GM19452 (cell line): ENCODE measurements at regions not wholly inside any gene's neighbourhood (a gene's known extent, or its start where the extent isn't known, plus 50 kb on each side); places are given as distances from the start of the nearest gene placed in this dataset.

Experiments used
- ATAC-seq: cut with Tn5 transposase; IDR thresholded peaks from one replicate; pipeline ENCODE4 v1.9.1; 2021; ENCODE audit not compliant: unreplicated experiment

DNA sequence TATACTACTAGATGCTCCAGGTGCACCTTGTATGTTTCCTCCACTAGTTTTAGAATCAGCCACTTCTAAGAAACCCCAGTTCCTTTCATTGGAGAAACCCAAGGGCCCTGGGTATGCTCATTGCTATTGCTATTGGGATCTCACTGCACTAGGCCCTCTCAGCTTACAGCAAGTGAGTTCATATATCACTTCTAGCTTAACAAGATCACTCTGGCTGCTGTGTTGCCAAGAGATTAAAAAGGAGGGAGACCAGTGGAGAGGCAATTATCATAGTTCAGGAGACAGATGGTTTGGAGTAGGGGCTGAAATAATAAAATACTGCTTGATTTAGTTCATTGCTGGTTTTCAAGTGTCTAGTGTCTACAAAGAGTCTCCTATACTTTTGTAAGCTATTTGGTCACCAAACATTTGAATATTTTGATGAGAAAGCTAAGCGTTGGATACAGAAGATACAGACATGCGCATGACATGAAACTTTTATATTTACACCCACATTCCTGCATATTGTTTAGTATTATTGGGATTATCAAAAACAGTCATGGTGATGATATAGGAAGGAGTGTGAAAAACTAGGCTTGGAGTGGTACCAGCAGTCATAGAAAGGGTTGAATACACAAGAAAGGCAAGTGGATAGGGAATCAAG lies 671.9 kb downstream of the ADGRL2 start:
- ATAC-seq, result no peak

DNA sequence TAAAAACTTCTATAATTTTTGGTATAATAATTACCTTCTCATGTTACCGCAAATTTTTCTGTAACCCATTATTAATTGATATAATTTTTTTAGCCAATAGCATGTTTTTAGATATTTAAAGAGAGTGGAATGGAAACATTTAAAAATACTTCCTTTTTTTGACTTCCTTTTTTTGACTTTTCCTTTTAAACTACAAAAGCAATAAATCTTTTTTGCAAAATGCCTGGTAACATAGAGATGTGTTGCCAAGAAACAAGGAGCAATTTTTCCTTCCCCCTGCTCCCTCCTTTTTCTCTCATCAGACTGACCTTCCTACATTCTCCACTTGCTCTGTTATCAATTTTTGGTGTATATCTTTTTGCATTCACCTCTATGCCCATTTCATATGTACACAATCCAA lies 666.2 kb downstream of the ADGRL2 start:
- ATAC-seq, result no peak

DNA sequence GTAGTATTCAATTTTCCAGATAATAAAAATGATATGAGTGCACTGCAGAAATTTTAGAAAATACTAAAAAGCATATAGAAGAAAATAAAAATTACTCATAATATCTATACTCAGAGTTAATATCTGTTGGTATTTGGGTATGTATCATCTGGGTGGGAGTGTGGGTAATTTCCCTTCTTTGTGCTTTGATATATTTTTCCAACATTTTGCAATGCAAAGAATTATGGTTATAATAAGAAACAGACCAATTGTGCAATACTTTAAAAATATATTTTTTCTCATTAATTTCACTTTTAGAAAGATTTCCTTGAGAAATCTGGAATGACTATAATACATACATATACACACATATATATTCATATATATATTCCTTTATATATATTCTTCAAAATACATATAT lies 665.7 kb downstream of the ADGRL2 start:
- ATAC-seq, result no peak

DNA sequence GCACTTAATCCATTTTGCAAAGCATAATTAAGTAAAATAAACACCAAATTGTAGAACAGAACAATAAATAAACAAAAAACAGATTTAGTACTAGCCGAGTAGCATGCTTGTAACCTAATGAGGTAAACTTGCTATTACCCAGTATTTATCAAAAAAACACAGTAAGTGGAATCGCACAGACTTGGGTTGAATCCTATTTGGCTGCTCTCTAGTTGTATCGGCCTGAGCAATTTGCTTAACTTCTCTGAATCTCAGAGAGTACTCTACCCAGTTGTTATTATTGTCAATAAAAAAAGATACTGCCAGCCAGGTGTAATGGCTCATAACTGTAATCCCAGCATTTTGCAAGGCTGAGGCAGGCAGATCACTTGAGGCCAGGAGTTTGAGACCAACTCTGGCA lies 664.3 kb downstream of the ADGRL2 start:
- ATAC-seq, result no peak

DNA sequence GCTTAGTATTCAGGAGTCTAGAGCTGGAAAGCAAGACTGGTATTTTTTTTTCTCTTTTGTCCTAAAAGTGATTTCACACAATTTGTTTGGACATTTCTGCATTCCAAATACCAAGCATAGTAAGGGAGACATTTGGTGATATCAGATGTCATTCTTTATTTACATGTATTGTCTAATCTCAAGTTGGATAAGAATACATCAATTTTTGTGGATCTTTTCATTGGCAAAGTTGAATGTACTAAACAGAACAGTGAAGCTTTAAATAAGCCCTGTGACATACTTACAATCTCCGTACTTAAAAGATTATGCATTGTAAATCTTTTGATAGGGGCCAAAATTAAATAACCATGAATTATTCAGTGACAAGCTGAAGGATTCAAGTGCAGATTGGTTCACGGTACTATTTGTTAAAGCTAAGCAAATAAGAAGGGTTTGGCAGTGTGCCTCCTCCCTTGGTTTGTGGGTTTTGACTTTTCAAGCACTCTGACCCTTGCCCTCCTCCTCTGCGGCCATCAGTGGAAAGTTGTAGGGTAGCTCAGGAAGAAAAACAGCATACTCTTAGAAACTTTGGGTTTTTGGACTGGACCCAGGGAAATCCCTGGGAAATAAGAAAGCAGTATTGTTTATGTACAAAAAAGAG lies 663.7 kb downstream of the ADGRL2 start:
- no peak for ATAC-seq

DNA sequence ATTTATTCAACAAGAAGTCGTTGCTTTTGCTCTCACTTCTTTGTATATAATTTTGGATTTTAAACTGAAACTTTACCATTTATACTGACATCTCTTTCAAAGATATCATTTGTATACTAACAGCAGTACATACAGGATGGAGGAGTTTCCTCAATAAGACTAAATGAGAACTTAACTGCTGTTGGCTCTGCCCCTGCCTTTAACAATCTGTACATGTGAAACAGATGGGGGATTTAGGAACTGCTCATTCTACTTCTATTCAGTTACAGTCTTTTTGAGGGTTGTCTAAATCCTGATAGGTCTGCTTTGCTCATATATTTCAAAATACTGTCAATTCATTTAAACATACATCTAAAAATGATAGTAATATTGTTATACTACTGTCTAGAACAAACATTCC lies 663.2 kb downstream of the ADGRL2 start:
- ATAC-seq, result no peak

DNA sequence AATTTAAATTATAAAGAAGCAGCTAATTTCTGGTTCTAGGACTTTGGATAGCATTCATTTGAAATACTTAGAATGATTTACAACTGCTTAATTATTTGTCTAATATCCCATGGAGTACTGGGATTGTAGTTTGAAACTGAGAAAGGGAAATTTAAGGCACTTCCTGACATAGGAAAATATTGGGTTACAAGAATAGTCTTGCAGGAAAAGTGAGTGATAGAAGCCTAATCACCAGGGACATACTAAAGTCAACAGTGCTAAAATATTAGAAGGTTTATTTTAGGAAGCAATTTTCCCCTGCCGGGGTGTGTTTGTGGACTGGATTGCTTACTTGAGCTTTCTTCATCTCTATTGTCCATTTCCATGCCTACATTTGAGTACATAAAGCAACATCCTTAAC lies 661.6 kb downstream of the ADGRL2 start:
- ATAC-seq, result no peak

DNA sequence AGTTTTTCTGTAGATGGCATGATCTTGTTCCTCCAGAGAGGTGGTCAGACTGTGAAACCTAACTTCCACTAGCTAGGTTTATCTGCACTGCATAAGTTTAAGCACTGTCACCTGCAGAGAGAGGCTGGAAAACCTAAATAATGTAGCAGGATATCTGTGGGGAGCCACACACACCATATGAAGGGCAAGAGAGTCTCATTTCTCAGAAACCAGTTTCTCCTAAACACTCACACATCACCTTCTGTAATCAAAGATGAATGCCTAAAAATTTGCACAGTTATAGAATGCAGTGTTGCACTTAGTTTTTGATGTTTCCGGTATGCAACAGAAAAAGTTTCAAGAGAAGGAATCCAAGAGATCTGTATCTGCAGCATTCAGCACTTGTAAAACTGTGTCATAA lies 654.6 kb downstream of the ADGRL2 start:
- no peak for ATAC-seq

DNA sequence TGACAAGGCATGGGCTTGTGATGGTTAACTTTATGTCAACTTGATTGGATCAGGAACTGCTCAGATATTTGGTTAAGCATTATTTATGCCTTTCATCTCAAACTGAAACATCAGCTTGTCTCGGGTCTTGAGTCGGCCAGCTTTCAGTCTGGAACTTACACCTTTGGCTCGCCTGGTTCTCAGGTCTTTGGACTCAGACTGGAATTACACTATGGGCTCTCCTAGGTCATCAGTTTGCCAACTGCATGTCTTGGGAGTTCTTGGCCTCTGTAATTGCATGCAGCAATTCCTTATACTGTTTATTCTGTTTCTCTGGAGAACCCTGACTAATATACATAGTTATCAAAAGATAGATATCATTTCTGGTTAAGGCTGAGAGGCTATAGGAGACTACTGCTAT lies 653.7 kb downstream of the ADGRL2 start:
- no peak for ATAC-seq

DNA sequence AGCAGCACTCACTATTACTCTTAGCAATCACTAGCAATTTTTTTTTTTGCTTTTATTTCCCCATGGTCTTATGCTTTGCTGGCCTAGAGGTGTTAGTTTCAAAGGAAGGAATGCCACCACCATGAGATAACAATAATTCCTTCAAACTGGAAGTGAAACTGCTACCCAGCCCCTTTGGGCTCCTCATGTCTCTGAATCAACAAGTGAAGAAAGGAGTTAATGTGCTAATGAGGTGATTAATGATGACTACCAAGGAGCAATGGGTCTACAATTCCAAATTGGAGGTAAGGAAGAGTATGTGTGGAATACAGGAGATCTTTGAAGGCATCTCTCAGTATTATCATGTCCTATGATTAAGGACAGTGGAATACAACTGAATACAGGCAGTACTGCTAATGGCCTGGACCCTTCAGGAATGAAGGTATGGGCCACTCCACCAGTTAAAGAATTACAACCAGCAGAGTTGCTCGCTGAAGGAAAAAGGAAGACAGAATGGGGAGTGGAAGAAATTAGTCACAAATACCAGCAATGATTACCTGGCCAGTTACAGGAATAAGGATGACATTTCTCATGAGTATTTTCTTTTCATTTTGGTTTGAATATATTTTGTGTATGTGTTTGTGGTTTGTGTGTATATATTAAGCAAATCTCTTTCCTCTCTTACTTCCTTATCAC lies 652.9 kb downstream of the ADGRL2 start:
- ATAC-seq, result no peak

DNA sequence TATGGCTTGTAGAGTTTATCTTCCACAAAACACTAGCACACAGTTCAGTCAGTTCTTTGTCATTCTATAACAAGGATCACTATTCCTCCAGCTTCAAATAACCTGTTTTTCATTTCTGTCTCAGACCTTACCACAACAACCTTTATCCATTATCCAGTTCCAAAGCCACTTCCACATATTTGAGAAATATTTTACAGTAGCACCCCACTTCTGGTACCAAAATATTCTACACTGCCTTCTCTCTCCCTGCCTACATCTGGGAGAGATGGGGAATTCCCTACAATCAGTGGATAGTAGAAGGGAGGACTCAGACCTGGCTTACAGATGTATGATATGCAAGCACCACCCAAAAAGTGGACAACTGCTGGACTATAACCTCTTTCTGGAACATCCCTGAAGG lies 651.4 kb downstream of the ADGRL2 start:
- ATAC-seq, result no peak

DNA sequence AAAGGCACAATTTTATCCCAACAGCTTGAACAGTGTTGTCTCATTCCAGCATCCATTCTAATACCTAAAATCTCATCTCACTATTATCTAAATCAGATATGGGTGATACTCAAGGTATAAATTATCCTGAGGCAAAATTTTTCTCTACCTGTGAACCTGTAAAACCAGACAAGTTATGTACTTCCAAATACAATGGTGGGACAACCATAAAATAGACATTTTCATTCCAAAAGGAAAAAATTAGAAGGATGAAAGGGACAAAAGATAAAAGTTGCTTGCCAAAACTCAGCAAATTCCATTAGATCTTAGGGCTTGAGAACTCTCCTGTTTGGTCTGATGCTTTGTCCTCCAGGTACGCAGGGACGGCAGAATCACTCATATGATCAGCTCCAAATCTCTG lies 650.5 kb downstream of the ADGRL2 start:
- ATAC-seq, result no peak

DNA sequence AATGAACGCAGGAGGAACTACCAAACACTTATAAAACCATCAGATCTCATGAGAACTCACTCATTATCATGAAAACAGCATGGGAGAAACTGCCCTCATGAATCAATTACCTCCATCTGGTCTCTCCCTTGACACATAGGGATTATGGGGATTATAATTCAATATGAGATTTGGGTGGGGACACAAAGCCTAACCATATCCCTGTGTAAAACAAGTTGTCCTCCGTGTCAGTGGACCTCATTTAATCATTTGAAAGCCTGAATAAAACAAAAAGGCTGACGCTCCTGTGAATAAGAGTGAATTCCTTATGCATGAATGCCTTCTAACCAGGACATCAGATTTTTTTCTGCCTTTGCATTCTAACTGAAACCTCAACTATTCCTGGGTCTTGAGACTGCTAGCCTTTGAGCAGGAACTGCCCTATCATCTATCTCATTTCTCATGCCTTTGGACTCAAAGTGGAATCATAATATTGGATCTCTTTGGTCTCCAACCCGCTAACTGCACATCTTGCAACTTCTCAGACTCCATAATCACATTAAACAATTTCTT lies 648.8 kb downstream of the ADGRL2 start:
- ATAC-seq, result no peak

DNA sequence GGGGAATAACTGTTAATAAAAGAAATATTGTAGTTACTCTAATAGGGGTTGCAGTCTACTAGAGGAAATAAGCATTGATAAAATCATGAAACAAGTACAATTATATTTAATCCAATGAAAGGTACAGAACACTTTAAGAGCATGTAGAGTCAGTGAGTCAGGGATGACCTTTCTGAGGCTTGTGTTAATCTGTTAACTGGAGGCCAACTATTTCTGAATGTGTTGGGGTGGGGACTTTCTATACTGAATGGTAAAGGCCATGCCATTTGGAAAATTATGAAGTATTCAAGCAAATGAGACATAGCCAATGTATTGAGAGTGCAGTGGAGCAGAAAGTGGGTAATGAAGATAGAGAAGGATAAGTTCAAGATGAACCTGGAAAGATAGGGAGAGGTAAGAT lies 646.2 kb downstream of the ADGRL2 start:
- ATAC-seq, result no peak

DNA sequence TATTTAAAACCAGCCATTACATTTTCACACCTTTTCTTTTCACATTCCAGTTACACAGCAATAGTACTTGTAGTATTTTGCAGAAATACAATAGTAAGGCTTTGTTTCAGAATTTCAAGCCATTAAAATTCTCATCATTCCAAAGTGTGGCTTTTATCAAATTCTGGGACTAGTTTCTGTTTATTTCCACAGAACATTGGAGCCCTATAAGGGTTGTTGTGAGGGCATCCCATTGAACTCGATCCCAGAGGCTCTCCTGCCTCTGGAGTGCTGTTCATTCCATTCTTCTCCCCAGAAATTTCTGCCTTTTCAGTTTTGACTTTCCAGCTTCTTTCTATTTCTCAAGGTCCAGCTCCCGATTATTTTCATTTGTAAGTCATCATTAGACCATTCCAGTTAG lies 645.5 kb downstream of the ADGRL2 start:
- no peak for ATAC-seq

DNA sequence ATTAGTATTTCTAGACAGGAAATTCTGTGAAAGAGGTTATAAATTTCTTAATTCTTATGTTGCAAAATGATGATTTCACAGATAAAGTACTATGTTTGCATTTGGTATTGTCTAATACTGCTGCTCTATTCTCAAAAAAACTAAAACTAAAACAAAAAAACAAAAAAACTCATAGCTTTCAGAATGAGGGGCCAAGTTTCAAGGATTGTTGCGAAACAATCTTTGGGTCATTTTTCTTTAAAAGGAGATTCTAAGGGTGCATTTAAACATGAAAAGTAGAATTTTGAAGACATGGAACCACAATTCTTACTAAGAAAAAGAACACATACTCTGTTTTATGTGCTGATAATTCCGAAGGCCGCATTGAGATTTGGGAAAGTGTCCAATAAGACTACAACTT lies 645.1 kb downstream of the ADGRL2 start:
- no peak for ATAC-seq

DNA sequence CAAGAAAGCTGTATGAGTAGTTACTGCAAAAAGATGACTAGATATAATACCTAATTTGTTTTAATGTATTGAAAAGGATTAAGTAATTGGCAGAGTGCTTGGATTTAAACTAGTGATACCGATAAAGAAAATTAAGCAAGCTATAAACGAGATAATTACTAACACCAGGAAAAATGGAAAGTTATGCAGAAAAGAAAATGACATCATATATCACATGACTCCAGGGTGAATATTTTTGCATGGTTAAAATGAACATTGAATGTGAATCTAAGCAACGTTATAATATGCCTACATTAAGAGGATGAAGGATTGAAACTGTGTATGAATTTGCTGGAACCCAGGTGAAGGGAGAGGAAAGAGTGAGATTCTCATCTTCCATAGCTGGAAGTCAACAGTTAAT lies 644.4 kb downstream of the ADGRL2 start:
- no peak for ATAC-seq

DNA sequence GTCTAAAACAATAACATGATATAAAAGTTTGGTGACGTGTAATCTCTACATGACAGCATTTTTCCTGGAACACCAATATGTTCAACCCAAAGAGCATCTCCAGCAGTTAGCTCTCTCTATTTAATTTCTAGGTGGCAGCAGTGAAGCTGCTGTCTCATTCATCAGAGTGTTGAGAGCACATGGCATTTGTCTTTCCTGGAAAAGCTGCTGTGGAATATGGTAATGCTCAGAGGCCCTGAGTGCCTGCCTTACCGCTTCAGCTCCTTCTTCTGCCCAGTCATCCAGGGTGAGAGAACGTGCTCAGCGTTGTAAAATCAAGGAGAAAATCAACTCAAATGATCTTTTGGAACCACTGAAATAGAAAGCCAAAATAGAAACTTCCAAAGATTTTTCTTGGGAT lies 640.7 kb downstream of the ADGRL2 start:
- ATAC-seq, result no peak

DNA sequence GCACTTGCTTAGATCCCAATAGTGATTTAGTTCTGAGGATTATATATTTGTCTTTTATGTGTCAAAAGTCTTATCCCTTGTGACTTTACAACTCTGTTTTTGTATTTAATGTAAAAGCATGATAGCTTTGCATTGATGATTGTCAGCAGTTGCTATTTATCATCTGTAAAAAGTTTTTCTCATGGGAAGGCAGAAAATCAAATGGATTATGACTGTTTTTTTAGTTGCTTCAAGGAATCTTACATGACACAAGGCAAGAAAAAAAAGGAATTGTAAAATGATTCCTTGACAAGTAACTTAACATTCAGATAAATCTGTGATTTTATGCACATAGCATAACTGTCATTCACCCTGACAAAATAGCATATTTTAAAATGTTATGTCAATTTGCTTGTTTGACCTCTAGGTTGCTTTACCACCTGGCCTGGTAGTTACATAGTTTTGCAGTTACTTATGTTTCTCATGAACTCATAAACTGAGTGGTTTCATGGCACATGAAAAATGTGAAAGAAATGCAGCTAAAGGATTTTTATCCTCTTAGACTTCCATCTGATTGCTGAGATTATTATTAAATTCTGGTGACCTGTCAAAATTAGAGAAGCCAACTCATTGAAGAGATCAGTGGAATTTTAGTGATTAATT lies 622.6 kb downstream of the ADGRL2 start:
- ATAC-seq, result no peak

DNA sequence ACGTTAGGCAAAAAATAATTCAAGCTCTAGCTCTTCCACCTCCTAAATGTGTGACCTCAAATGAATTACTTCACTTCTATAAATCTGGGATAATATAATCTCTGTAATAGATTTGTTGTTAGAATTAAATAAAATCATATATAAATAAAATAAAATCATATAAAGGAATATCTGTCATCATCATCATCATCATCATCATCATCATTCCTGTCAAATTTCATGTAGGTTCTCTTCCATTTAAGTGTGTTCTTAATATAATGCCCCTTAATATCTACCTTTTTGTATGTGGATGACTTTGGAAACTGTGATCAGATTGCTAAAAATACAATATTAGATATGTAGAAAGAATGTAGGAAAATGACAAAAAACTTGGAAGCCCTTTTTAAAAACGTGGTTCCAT lies 621.0 kb downstream of the ADGRL2 start:
- no peak for ATAC-seq

DNA sequence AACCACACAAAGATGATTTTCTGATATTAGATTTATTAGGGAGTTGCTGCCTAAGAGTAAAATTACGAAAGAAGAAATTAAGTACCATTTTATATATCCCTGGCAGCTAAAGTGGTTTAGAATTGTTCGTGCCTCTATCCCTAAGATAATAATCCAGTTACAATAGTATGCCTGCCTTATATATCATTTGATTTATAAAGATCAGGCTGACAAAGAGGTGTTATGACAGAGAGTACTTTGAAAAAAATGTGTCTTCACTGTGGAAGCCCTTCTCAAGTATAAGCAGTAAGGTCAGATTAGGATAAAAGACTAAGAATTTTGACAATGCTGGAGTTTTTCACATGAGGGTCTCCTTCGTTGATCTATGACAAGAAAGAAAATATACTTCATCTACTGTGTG lies 619.9 kb downstream of the ADGRL2 start:
- no peak for ATAC-seq

DNA sequence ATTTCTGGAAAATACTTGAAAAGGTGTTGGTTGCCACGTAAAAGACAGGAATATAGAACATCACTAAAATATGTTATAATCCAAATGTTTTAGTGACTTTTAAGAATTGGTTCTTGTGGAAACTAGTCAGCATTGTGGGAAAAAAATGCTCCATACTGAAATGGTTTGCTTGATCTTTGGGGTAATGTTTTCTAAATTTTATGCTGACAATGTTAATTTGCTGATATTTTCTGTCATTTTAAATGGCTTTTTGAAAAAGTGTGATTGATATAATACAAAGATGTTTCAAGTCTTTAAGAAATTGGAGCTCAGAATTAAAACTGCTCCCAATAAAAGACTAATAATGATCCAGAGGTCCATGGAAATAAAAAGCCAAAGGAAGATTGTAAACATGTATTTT lies 610.9 kb downstream of the ADGRL2 start:
- no peak for ATAC-seq
